HUDEP-2 (cell line): ENCODE measurements at regions not wholly inside any gene's neighbourhood (a gene's known extent, or its start where the extent isn't known, plus 50 kb on each side); places are given as distances from the start of the nearest gene placed in this dataset.

Experiments
- DNase-seq, 76 experiments: peaks; one replicate each; lab custom pipeline; 2025; ENCODE audit not compliant: unreplicated experiment in 76 of 76; lab: John Stamatoyannopoulos, UW

- no peak for DNase-seq
Observed at GRCh38 chr4:117324851-117325491, 239.6 kb upstream of the TRAM1L1 start.

DNA sequence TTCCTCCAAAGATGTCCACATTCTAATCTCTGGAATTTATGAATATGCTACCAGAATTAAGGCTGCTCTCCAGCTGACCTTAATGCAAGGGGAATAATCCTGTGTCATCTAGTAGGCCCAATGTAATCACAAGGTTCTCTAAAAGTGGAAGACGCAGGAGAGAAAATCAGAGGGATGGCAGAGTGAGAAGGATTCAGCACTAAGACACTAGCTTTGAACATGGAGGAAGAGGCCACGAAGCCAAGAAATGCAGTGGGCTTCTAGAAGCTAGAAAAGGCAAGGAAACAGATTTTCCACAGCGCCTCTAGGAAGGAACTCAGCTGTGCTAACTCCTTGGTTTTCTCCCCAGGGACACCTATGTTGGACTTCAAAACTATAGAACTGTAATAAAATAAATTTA lies 240.7 kb upstream of the TRAM1L1 start:
- DNase-seq: no peak

DNA sequence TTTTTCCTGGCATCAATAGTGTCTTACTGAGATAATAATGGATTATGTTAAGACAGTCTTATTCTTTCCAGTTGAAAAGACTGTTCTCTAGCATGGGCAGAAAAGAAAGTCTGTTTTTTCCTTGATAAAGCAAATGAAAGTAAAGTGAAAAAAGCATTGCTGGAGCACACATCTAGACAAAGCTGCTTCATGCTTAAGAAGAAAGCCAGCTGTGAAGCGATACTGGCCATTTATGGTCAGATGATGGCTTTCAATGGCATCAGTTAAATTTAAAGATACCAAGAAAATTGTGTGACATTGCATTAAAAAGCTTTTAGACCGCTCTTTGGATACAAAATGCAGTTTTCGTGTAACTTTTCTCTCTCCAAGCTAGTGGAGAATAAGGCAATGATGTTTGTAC lies 242.1 kb upstream of the TRAM1L1 start:
- no peak for DNase-seq

DNA sequence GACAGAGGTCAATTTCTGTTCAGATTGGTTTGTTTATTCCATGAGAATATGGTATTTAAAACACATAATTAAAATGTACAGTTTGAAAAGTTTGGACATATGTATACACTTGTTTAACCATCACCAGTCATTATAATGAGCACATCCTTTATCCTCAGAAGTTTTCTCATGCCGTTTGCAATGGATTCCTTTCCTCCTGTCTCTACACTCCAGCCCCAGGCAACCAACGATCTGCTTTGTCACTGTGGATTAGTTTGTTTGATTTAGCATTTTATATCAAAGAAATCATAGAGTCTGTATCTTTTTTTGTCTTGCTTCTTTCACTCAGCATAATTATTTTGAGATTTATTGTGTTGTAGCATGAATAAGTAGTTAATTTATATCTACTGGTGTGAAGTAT lies 243.0 kb upstream of the TRAM1L1 start:
- no peak for DNase-seq

DNA sequence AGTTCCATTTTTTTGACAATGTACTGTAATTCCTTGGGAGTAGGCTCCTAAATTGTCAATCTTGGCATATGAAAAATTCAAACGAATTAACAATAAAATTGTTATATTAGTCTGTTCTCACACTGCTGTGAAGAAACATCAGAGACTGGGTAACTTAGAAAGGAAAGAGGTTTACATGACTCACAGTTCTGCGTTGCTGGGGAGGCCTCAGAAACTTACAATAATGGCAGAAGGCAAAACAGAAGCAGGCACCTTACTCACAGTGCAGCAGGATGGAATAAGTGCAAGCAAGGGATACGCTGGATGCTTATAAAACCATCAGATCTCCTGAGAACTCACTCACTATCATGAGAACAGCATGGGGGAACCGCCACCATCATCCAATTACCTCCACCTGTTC lies 246.4 kb upstream of the TRAM1L1 start:
- no peak for DNase-seq

DNA sequence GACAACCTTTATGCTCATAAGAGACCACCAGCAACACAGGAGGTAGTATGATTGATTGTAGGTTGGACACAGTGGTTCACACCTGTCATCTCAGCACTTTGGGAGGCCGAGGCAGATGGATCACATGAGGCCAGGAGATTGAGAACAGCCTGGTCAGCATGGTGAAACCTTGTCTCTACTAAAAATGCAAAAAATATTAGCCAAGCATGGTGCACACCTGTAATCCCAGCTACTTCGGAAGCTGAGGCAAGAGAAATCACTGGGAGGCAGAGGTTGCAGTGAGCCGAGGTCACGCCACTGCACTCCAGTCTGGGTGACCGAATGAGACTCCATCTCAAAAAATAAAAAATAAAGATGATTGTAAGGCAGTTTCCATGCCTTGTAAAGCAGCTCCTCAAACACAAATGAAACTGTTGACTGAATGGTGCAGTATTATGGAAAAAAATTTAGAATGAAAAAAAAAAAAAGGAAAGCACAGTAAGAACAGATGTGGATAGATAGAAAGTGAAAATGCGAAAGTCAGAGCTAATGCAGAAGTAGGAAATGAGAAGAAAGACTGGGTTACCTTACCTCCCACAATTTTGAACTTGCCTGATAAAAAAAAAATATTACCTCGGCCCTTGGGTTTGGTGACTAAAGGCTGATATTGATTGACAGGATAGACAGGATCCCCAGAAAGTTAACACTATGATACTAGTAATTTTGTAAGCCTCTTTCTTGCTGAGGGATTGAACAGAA lies 249.2 kb upstream of the TRAM1L1 start:
- DNase-seq: no peak

- no peak for DNase-seq
Observed at GRCh38 chr4:117357437-117357836, 272.1 kb upstream of the TRAM1L1 start.

GRCh38 chr4:117357866-117358265 lies 272.5 kb upstream of the TRAM1L1 start:
- DNase-seq: no peak

DNA sequence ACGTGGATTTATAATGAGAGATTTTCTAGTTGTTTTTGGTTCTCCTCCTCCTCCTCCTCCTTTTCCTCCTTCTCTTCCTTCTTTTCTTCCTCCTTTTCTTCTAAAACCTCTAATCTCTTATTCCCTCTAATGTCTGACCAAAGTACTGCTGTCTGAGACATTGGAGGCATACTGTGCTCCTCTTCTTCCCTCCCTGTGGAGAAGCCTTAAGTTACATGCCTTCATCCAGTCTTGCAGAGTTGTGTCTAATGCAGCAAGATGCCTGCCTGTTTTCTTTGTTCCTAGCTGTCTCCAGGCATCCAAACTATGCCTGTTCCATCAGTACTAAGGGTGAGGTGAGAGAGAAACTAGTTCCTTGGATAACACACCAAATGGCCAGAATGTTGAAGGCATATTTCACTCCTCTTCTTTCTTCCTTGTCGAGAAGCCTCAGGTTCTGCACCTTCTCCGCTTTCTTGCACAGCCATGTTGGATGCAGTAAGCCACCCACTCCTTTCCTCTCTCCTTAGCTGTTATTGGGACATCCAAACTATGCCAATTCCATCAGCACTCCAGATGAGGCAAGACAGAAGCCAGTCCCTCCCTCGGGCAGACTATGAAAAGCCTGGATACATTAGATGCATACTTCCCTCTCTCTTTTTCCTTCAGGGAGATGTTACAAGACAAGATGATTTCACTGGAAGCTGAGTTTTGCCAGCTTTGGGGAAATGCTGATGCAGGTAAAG lies 285.7 kb upstream of the TRAM1L1 start:
- no peak for DNase-seq

- no peak for DNase-seq
Observed at GRCh38 chr4:117375101-117375500, 289.7 kb upstream of the TRAM1L1 start.

DNA sequence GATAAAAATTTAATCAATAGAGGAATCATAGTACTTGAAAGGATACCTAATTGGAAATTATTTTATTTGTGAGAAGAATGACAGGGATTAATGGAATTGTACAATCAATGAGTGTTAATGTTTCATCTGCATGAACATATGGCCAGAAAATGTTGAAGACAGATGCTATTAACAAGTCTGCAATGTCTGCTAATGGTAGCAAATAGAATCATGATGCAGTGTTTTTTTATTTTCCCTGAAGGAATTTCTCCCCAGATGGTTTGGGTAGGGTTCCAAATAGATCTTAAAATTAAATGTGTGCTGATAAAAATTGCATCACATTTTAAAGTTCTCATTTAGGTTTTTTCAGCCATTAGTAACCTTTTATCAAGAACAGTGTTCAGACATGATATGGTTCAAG lies 291.3 kb upstream of the TRAM1L1 start:
- no peak for DNase-seq

GRCh38 chr4:117378942-117379341 lies 293.6 kb upstream of the TRAM1L1 start:
- no peak for DNase-seq

- no peak for DNase-seq
Observed at GRCh38 chr4:117383468-117383867, 298.1 kb upstream of the TRAM1L1 start.

- no peak for DNase-seq
Observed at GRCh38 chr4:117385526-117385925, 300.1 kb upstream of the TRAM1L1 start.

DNA sequence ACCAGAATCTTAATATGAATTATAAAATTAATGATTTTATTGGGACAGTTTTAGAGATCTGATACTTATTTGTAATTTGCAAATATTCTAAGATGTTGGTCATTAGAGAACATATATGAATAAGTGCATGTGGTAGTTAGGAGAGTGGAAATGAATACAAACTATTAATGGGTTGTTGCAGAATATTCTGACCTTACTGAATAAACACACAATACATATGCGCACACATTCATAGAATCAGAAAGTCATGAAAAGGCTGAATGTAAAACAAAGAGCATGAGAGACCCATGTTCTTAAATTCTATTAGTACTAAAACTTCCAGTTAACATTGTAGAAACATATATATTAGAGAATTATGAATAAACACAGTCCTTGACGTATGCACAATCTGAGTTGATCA lies 301.7 kb upstream of the TRAM1L1 start:
- DNase-seq: no peak

GRCh38 chr4:117400039-117400835 lies 314.9 kb upstream of the TRAM1L1 start:
- no peak for DNase-seq

- no peak for DNase-seq
Observed at GRCh38 chr4:117412661-117413060, 327.3 kb upstream of the TRAM1L1 start.

- no peak for DNase-seq
Observed at GRCh38 chr4:117417856-117418255, 332.5 kb upstream of the TRAM1L1 start.

DNA sequence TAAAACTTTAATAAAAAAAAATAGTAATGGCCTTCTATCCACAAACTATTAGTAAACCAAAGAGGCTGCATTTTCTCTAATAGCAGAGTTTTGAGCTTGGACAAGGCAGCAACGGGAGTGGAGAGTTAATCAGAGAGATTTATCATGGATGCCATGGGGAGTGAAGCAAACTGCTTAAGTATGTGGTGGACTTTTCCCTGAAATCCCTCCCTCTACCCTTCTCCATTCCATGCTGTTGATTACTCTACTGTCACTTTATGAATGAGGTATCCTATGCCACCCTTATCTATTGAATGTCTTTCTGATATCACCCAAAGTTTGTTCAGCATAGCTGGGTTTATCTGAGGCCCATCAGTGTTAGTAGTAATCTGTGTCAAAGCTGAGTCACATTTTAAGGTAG lies 335.6 kb upstream of the TRAM1L1 start:
- no peak for DNase-seq

- DNase-seq: no peak
Observed at GRCh38 chr4:117421706-117422105, 336.3 kb upstream of the TRAM1L1 start.

- DNase-seq: no peak
Observed at GRCh38 chr4:117422297-117422696, 336.9 kb upstream of the TRAM1L1 start.
